K562 (cell line): ENCODE measurements at regions not wholly inside any gene's neighbourhood (a gene's known extent, or its start where the extent isn't known, plus 50 kb on each side); places are given as distances from the start of the nearest gene placed in this dataset.

Experiments used
- FOXJ2 ChIP-seq: fragments of 200-800 bp; sonication (Bioruptor generic); IDR thresholded peaks from 2 replicates; pipeline ENCODE4 v1.6.1; 2016; ENCODE audit warnings: missing genetic modification characterization, missing compliant biosample characterization
- ZFP36 ChIP-seq: fragments of 150-350 bp; IDR thresholded peaks from 2 replicates; pipeline ENCODE4 v1.6.1; 2018; ENCODE audit warnings: low read length, low read depth; ENCODE audit not compliant: partially characterized antibody
- TF ChIP-seq, protein P1 (sequence below), 2 experiments: IDR thresholded peaks; 2 replicates each; pipeline ENCODE4 v1.6.1; 2012; ENCODE audit warnings: improper control_type of control experiment in 2 of 2, low read depth in 2 of 2, low read length in 2 of 2, borderline replicate concordance in 1 of 2
- TF ChIP-seq, protein P2 (sequence below), 2 experiments: fragments of 450-650 bp; formaldehyde crosslinking in 1 of 2; IDR thresholded peaks; 2 replicates each; pipeline versions ENCODE4 v1.4.0 to v1.6.1; 2014 to 2020; ENCODE audit warnings: mild to moderate bottlenecking in 2 of 2, borderline replicate concordance in 1 of 2, low read depth in 1 of 2

DNA sequence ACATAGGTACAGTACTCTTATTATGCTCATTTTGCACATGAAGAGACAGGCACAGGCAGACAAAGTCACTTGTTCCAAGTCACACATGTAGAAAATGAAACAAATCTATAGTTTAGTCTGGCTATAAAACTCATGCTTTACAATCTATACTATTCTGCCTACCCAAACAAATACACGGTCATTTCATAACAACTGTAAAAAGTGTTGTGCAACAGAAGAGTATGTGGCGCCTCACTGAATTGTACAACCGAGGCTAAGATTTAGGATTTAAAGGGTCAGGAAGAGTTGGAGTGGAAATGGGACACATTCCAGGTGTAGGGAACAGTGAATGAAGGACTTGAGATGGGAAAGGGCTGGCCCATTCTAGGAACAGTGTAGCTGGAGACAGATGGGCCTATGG lies 82.9 kb upstream of the TRIO start (continued):
- TF ChIP-seq, protein P1, sequence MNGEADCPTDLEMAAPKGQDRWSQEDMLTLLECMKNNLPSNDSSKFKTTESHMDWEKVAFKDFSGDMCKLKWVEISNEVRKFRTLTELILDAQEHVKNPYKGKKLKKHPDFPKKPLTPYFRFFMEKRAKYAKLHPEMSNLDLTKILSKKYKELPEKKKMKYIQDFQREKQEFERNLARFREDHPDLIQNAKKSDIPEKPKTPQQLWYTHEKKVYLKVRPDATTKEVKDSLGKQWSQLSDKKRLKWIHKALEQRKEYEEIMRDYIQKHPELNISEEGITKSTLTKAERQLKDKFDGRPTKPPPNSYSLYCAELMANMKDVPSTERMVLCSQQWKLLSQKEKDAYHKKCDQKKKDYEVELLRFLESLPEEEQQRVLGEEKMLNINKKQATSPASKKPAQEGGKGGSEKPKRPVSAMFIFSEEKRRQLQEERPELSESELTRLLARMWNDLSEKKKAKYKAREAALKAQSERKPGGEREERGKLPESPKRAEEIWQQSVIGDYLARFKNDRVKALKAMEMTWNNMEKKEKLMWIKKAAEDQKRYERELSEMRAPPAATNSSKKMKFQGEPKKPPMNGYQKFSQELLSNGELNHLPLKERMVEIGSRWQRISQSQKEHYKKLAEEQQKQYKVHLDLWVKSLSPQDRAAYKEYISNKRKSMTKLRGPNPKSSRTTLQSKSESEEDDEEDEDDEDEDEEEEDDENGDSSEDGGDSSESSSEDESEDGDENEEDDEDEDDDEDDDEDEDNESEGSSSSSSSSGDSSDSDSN (IDR thresholded peaks at IDR 0.05; ENCODE audit: borderline replicate concordance in 1 of 2, low read depth in 2 of 2, low read length in 2 of 2) = no peak
- TF ChIP-seq ZFP36 (no peak), FOXJ2 (tag) (no peak)
- TF ChIP-seq, protein P2, sequence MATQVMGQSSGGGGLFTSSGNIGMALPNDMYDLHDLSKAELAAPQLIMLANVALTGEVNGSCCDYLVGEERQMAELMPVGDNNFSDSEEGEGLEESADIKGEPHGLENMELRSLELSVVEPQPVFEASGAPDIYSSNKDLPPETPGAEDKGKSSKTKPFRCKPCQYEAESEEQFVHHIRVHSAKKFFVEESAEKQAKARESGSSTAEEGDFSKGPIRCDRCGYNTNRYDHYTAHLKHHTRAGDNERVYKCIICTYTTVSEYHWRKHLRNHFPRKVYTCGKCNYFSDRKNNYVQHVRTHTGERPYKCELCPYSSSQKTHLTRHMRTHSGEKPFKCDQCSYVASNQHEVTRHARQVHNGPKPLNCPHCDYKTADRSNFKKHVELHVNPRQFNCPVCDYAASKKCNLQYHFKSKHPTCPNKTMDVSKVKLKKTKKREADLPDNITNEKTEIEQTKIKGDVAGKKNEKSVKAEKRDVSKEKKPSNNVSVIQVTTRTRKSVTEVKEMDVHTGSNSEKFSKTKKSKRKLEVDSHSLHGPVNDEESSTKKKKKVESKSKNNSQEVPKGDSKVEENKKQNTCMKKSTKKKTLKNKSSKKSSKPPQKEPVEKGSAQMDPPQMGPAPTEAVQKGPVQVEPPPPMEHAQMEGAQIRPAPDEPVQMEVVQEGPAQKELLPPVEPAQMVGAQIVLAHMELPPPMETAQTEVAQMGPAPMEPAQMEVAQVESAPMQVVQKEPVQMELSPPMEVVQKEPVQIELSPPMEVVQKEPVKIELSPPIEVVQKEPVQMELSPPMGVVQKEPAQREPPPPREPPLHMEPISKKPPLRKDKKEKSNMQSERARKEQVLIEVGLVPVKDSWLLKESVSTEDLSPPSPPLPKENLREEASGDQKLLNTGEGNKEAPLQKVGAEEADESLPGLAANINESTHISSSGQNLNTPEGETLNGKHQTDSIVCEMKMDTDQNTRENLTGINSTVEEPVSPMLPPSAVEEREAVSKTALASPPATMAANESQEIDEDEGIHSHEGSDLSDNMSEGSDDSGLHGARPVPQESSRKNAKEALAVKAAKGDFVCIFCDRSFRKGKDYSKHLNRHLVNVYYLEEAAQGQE (IDR thresholded peaks at IDR 0.05; ENCODE audit: borderline replicate concordance) = no peak
- TF ChIP-seq, protein P2 (CRISPR knock-in tag; IDR thresholded peaks at IDR 0.05; ENCODE audit: low read depth) = no peak
